ENCODE measurements at regions not wholly inside any gene's neighbourhood (a gene's known extent, or its start where the extent isn't known, plus 50 kb on each side); places are given as distances from the start of the nearest gene placed in this dataset.

- Histone ChIP-seq H3K9me3 (no peaks in the 10 kb centered on the region), H3K27me3 (replicated peaks; ENCODE audit: insufficient read depth) (no peaks in the 10 kb centered on the region), H3K36me3 (no peaks in the 10 kb centered on the region), H3K4me3 (no peak overlapping the region), H3K27ac (no peak overlapping the region), H3K4me1 (replicated peaks) (no peaks in the 10 kb centered on the region)
- intact Hi-C loops (cut with DNase I) = no loop called here
- 71% methylated on average over 3 of the region's 3 CpGs for WGBS
- no peak for DNase-seq (ENCODE audit: low spot score)
- TF ChIP-seq POLR2AphosphoS5 (IDR thresholded peaks at IDR 0.05) (no peak), POLR2A (IDR thresholded peaks at IDR 0.05) (no peak), CTCF (IDR thresholded peaks at IDR 0.05) (no peak)
Measured at GRCh38 chr10:105596749-105597148, 955.7 kb downstream of the SORCS3 start.

- Histone ChIP-seq H3K27ac (no peak overlapping the region), H3K4me3 (no peak overlapping the region), H3K27me3 (replicated peaks; ENCODE audit: insufficient read depth) (no peaks in the 10 kb centered on the region), H3K36me3 (no peaks in the 10 kb centered on the region), H3K4me1 (replicated peaks) (no peaks in the 10 kb centered on the region), H3K9me3 (no peaks in the 10 kb centered on the region)
- 89% methylated on average over 2 of the region's 2 CpGs for WGBS
- DNase-seq (ENCODE audit: low spot score) = no peak
- TF ChIP-seq CTCF (IDR thresholded peaks at IDR 0.05) (no peak), POLR2AphosphoS5 (IDR thresholded peaks at IDR 0.05) (no peak), POLR2A (IDR thresholded peaks at IDR 0.05) (no peak)
- intact Hi-C loops (cut with DNase I) = no loop called here
Measured at GRCh38 chr10:105594296-105594695, 953.2 kb downstream of the SORCS3 start.

- Histone ChIP-seq H3K27me3 (replicated peaks; ENCODE audit: insufficient read depth) (no peaks in the 10 kb centered on the region), H3K4me3 (no peak overlapping the region), H3K4me1 (replicated peaks) (no peaks in the 10 kb centered on the region), H3K9me3 (no peaks in the 10 kb centered on the region), H3K27ac (no peak overlapping the region), H3K36me3 (no peaks in the 10 kb centered on the region)
- no peak for TF ChIP-seq POLR2AphosphoS5 (IDR thresholded peaks at IDR 0.05)
- 71% methylated on average over 1 of the region's 1 CpG for WGBS
- no peak for DNase-seq (ENCODE audit: low spot score)
- intact Hi-C loops (cut with DNase I) = no loop called here
Measured at GRCh38 chr10:105592468-105592867, 951.4 kb downstream of the SORCS3 start.

GRCh38 chr10:105586451-105587098 is 945.5 kb downstream of the SORCS3 start:
- Histone ChIP-seq H3K36me3 (no peaks in the 10 kb centered on the region), H3K27ac (no peak overlapping the region), H3K27me3 (replicated peaks; ENCODE audit: insufficient read depth) (no peaks in the 10 kb centered on the region), H3K4me3 (no peak overlapping the region), H3K4me1 (replicated peaks) (no peaks in the 10 kb centered on the region), H3K9me3 (no peaks in the 10 kb centered on the region)
- DNase-seq (ENCODE audit: low spot score) = no peak
- TF ChIP-seq POLR2A (IDR thresholded peaks at IDR 0.05) (no peak), POLR2AphosphoS5 (IDR thresholded peaks at IDR 0.05) (no peak), CTCF (IDR thresholded peaks at IDR 0.05) (no peak)
- WGBS = 78% methylated on average over 4 of the region's 4 CpGs
- intact Hi-C loops (cut with DNase I) = no loop called here

- no peak for DNase-seq (ENCODE audit: low spot score)
- 25% methylated on average over 5 of the region's 5 CpGs for WGBS
- Histone ChIP-seq H3K4me3 (no peak overlapping the region), H3K36me3 (no peaks in the 10 kb centered on the region), H3K27me3 (replicated peaks; ENCODE audit: insufficient read depth) (no peaks in the 10 kb centered on the region), H3K4me1 (replicated peaks) (no peaks in the 10 kb centered on the region), H3K27ac (no peak overlapping the region), H3K9me3 (no peaks in the 10 kb centered on the region)
- intact Hi-C loops (cut with DNase I) = no loop called here
- no peak for TF ChIP-seq POLR2A (IDR thresholded peaks at IDR 0.05)
- TF ChIP-seq CTCF (IDR thresholded peaks at IDR 0.05) = no peak
- TF ChIP-seq POLR2AphosphoS5 (IDR thresholded peaks at IDR 0.05) = no peak
Measured at GRCh38 chr10:105585753-105586152, 944.7 kb downstream of the SORCS3 start.
